ENCODE measurements at regions not wholly inside any gene's neighbourhood (a gene's known extent, or its start where the extent isn't known, plus 50 kb on each side); places are given as distances from the start of the nearest gene placed in this dataset.
"Not testable (repeated sequence)": the region's sequence is repeated elsewhere in the genome, so short reads cannot be mapped to it uniquely, and the experiment has no call there.

GRCh38 chr3:164732166-164732565 lies 346.1 kb downstream of the SI start:
- no peaks in the 10 kb centered on the region for H3K27me3 ChIP-seq (ENCODE audit: control insufficient read depth in 2 of 2, insufficient read depth in 2 of 2, low read length in 2 of 2)
- Mint-ChIP-seq H3K9me3 (peaks cover 0 to 10% (median 0%) of the 10 kb centered on the region in 11 donors), H3K27me3 (no peaks in the 10 kb centered on the region), H3K27ac (no peak overlapping the region), H3K36me3 (no peaks in the 10 kb centered on the region), H3K4me3 (no peak overlapping the region), H3K4me1 (no peaks in the 10 kb centered on the region)
- intact Hi-C loops (cut with micrococcal nuclease) = no loop called here
- no peaks in the 10 kb centered on the region for H3K36me3 ChIP-seq (ENCODE audit: control insufficient read depth in 2 of 3, insufficient read depth in 3 of 3, low read length in 3 of 3)
- ChIA-PET CTCF (no interaction called here), POLR2A (no interaction called here)
- no peak for ATAC-seq
- H3K9me3 ChIP-seq (ENCODE audit: control insufficient read depth in 2 of 3, low read length in 3 of 3) = peaks cover 0 to 4% (median 0%) of the 10 kb centered on the region in 3 experiments
- H3K4me3 ChIP-seq (ENCODE audit: low read length) = no peak overlapping the region
- no peaks in the 10 kb centered on the region for H3K4me1 ChIP-seq (ENCODE audit: control insufficient read depth in 2 of 2, insufficient read depth in 2 of 2, low read length in 2 of 2)
- no peak overlapping the region for H3K27ac ChIP-seq (ENCODE audit: low read depth, low read length)
- no peak for DNase-seq

GRCh38 chr3:164730815-164731360 lies 347.4 kb downstream of the SI start:
- intact Hi-C loops (cut with micrococcal nuclease) = no loop called here
- Mint-ChIP-seq H3K4me1 (no peaks in the 10 kb centered on the region), H3K36me3 (no peaks in the 10 kb centered on the region), H3K27me3 (no peaks in the 10 kb centered on the region), H3K4me3 (no peak overlapping the region), H3K27ac (no peak overlapping the region), H3K9me3 (peaks cover 0 to 7% (median 0%) of the 10 kb centered on the region in 11 donors)
- no peak overlapping the region for H3K4me3 ChIP-seq (ENCODE audit: low read length)
- no peaks in the 10 kb centered on the region for H3K27me3 ChIP-seq (ENCODE audit: control insufficient read depth in 2 of 2, insufficient read depth in 2 of 2, low read length in 2 of 2)
- ATAC-seq = no peak
- DNase-seq = no peak
- CTCF ChIA-PET = no interaction called here
- H3K36me3 ChIP-seq (ENCODE audit: control insufficient read depth in 2 of 3, insufficient read depth in 3 of 3, low read length in 3 of 3) = no peaks in the 10 kb centered on the region
- POLR2A ChIA-PET = no interaction called here
- H3K27ac ChIP-seq (ENCODE audit: low read depth, low read length) = no peak overlapping the region
- H3K9me3 ChIP-seq (ENCODE audit: control insufficient read depth in 2 of 3, low read length in 3 of 3) = peaks cover 0 to 4% (median 0%) of the 10 kb centered on the region in 3 experiments
- H3K4me1 ChIP-seq (ENCODE audit: control insufficient read depth in 2 of 2, insufficient read depth in 2 of 2, low read length in 2 of 2) = no peaks in the 10 kb centered on the region

- Histone ChIP-seq H3K27me3 (ENCODE audit: control insufficient read depth in 2 of 2, insufficient read depth in 2 of 2, low read length in 2 of 2) (no peaks in the 10 kb centered on the region), H3K36me3 (ENCODE audit: control insufficient read depth in 2 of 3, insufficient read depth in 3 of 3, low read length in 3 of 3) (no peaks in the 10 kb centered on the region), H3K9me3 (ENCODE audit: control insufficient read depth in 2 of 3, low read length in 3 of 3) (no peaks in the 10 kb centered on the region), H3K4me3 (ENCODE audit: low read length) (no peak overlapping the region), H3K4me1 (ENCODE audit: control insufficient read depth in 2 of 2, insufficient read depth in 2 of 2, low read length in 2 of 2) (no peaks in the 10 kb centered on the region), H3K27ac (ENCODE audit: low read depth, low read length) (no peak overlapping the region)
- Mint-ChIP-seq H3K4me1 (no peaks in the 10 kb centered on the region), H3K36me3 (peaks cover 0 to 4% (median 0%) of the 10 kb centered on the region in 5 donors), H3K4me3 (no peak overlapping the region), H3K27ac (no peak overlapping the region), H3K9me3 (peaks cover 0 to 8% (median 2%) of the 10 kb centered on the region in 11 donors), H3K27me3 (no peaks in the 10 kb centered on the region)
- no peak for DNase-seq
- intact Hi-C loops (cut with micrococcal nuclease) = no loop called here
- POLR2A ChIA-PET = no interaction called here
- CTCF ChIA-PET = no interaction called here
- ATAC-seq = no peak
Measured at GRCh38 chr3:164723396-164723795, 354.9 kb downstream of the SI start.

- H3K4me3 ChIP-seq (ENCODE audit: low read length); H3K36me3 Mint-ChIP-seq; DNase-seq; H3K4me1 ChIP-seq (ENCODE audit: control insufficient read depth in 2 of 2, insufficient read depth in 2 of 2, low read length in 2 of 2); H3K27ac Mint-ChIP-seq; H3K4me1 Mint-ChIP-seq; H3K9me3 ChIP-seq (ENCODE audit: control insufficient read depth in 2 of 3, low read length in 3 of 3); intact Hi-C loops (cut with micrococcal nuclease); ATAC-seq; H3K4me3 Mint-ChIP-seq; H3K27me3 ChIP-seq (ENCODE audit: control insufficient read depth in 2 of 2, insufficient read depth in 2 of 2, low read length in 2 of 2); H3K27me3 Mint-ChIP-seq; POLR2A ChIA-PET; H3K36me3 ChIP-seq (ENCODE audit: control insufficient read depth in 2 of 3, insufficient read depth in 3 of 3, low read length in 3 of 3); H3K27ac ChIP-seq (ENCODE audit: low read depth, low read length); CTCF ChIA-PET: not testable (repeated sequence)
- peaks cover 0 to 15% (median 3%) of the 10 kb centered on the region in 11 donors for H3K9me3 Mint-ChIP-seq
Measured at GRCh38 chr3:164702808-164703207, 375.5 kb downstream of the SI start.

- intact Hi-C loops (cut with micrococcal nuclease) = no loop called here
- no peaks in the 10 kb centered on the region for H3K4me1 ChIP-seq (ENCODE audit: control insufficient read depth in 2 of 2, insufficient read depth in 2 of 2, low read length in 2 of 2)
- Mint-ChIP-seq H3K36me3 (no peaks in the 10 kb centered on the region), H3K27me3 (no peaks in the 10 kb centered on the region), H3K9me3 (peaks cover 0 to 6% (median 0%) of the 10 kb centered on the region in 11 donors), H3K4me3 (no peak overlapping the region), H3K4me1 (no peaks in the 10 kb centered on the region), H3K27ac (no peak overlapping the region)
- ChIA-PET POLR2A (no interaction called here), CTCF (no interaction called here)
- H3K27me3 ChIP-seq (ENCODE audit: control insufficient read depth in 2 of 2, insufficient read depth in 2 of 2, low read length in 2 of 2) = no peaks in the 10 kb centered on the region
- no peak overlapping the region for H3K27ac ChIP-seq (ENCODE audit: low read depth, low read length)
- DNase-seq (no peak), ATAC-seq (no peak)
- H3K9me3 ChIP-seq (ENCODE audit: control insufficient read depth in 2 of 3, low read length in 3 of 3) = no peaks in the 10 kb centered on the region
- H3K36me3 ChIP-seq (ENCODE audit: control insufficient read depth in 2 of 3, insufficient read depth in 3 of 3, low read length in 3 of 3) = no peaks in the 10 kb centered on the region
- no peak overlapping the region for H3K4me3 ChIP-seq (ENCODE audit: low read length)
Measured at GRCh38 chr3:164687902-164688301, 390.4 kb downstream of the SI start.

GRCh38 chr3:164687211-164687610 lies 391.1 kb downstream of the SI start:
- DNase-seq = no peak

GRCh38 chr3:164683489-164683888 lies 394.8 kb downstream of the SI start:
- no peak overlapping the region for H3K4me3 ChIP-seq (ENCODE audit: low read length)
- Mint-ChIP-seq H3K4me1 (no peaks in the 10 kb centered on the region), H3K36me3 (no peaks in the 10 kb centered on the region), H3K27me3 (no peaks in the 10 kb centered on the region), H3K27ac (no peak overlapping the region), H3K9me3 (peaks cover 0 to 7% (median 0%) of the 10 kb centered on the region in 11 donors), H3K4me3 (no peak overlapping the region)
- intact Hi-C loops (cut with micrococcal nuclease) = no loop called here
- no peaks in the 10 kb centered on the region for H3K9me3 ChIP-seq (ENCODE audit: control insufficient read depth in 2 of 3, low read length in 3 of 3)
- ChIA-PET POLR2A (no interaction called here), CTCF (no interaction called here)
- ATAC-seq (no peak), DNase-seq (no peak)
- no peak overlapping the region for H3K27ac ChIP-seq (ENCODE audit: low read depth, low read length)
- no peaks in the 10 kb centered on the region for H3K36me3 ChIP-seq (ENCODE audit: control insufficient read depth in 2 of 3, insufficient read depth in 3 of 3, low read length in 3 of 3)
- H3K27me3 ChIP-seq (ENCODE audit: control insufficient read depth in 2 of 2, insufficient read depth in 2 of 2, low read length in 2 of 2) = no peaks in the 10 kb centered on the region
- H3K4me1 ChIP-seq (ENCODE audit: control insufficient read depth in 2 of 2, insufficient read depth in 2 of 2, low read length in 2 of 2) = no peaks in the 10 kb centered on the region

More at GRCh38 chr3:164687211-164687610, 391.1 kb downstream of the SI start:
- Mint-ChIP-seq H3K4me3 (no peak overlapping the region), H3K36me3 (no peaks in the 10 kb centered on the region), H3K27me3 (no peaks in the 10 kb centered on the region), H3K9me3 (peaks cover 0 to 6% (median 0%) of the 10 kb centered on the region in 11 donors), H3K27ac (no peak overlapping the region), H3K4me1 (no peaks in the 10 kb centered on the region)
- Histone ChIP-seq H3K36me3 (ENCODE audit: control insufficient read depth in 2 of 3, insufficient read depth in 3 of 3, low read length in 3 of 3) (no peaks in the 10 kb centered on the region), H3K27me3 (ENCODE audit: control insufficient read depth in 2 of 2, insufficient read depth in 2 of 2, low read length in 2 of 2) (no peaks in the 10 kb centered on the region), H3K4me3 (ENCODE audit: low read length) (no peak overlapping the region), H3K9me3 (ENCODE audit: control insufficient read depth in 2 of 3, low read length in 3 of 3) (no peaks in the 10 kb centered on the region), H3K4me1 (ENCODE audit: control insufficient read depth in 2 of 2, insufficient read depth in 2 of 2, low read length in 2 of 2) (no peaks in the 10 kb centered on the region), H3K27ac (ENCODE audit: low read depth, low read length) (no peak overlapping the region)
- CTCF ChIA-PET = no interaction called here
- POLR2A ChIA-PET = no interaction called here
- ATAC-seq = no peak
- intact Hi-C loops (cut with micrococcal nuclease) = no loop called here

All from naive thymus-derived CD4-positive, alpha-beta T cell (primary cell).